Stimulated activated CD4-positive, alpha-beta T cell treated with anti-CD3 and anti-CD28 coated beads, Interleukin-15, amount 100 ng/mL, for 1 hour (primary cell): ENCODE measurements at regions not wholly inside any gene's neighbourhood (a gene's known extent, or its start where the extent isn't known, plus 50 kb on each side); places are given as distances from the start of the nearest gene placed in this dataset.

Source experiments
- DNase-seq, 2 donors: peaks; one replicate each; pipeline ENCODE4 v3.0.0-alpha.2; 2020; ENCODE audit warnings: low read depth in 1 of 2, low spot score in 1 of 2

DNA sequence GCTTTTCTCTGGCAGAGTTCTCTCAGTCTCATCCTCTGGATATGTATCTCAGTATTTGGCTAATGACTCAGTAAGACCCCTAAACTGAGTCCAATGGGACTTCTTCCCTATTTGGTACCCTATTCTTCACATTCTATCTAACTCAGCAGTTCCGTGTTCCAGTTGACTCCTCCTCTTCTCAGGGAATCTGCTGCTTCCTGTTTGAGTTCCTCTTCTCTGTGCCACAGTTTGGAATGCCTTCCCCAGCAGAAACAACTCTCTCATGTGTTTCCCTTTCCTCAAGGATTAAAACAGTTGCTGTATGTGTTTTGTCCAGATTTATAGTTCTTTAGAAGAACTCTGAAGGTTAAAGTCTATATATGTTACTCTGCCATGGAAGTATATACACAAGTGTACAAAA, 344.0 kb upstream of the RARB start:
- no peak for DNase-seq

DNA sequence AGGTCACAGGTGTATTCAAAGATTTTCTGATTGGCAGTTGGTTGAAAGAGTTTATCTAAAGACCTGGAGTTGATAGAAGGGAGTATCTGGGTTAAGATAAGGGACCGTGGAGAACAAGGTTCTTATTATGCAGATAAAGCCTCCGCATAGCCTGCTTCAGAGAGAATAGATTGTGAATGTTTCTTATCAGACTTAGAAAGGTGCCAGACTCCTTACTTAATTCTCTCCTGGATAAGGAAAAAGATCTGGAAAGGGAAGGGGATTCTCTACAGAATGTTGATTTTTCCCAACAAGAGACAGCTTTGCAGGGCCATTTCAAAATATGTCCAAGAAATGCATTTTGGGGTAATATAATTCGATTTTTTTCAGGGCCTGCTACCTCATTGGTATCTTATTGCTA, 341.3 kb upstream of the RARB start:
- DNase-seq, result no peak

DNA sequence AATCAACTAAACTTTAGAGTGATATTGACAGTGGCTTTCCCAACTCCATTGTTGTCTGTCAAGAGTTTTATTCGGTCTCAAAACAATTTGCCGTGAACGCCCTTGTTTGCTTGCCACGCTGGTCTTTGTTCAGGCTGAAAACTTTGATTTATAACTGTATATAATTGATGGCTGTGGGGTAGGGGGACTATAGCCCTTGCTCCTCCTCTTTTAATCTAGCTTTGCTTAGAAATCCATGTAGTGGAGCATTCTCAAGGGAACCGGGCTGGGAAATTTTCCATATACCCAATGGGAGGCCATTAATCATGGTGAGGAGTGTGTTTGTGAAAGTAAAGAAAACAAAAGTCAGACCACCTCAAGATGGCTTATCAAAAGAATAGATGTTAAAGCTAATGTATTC, 339.8 kb upstream of the RARB start:
- DNase-seq, result no peak

DNA sequence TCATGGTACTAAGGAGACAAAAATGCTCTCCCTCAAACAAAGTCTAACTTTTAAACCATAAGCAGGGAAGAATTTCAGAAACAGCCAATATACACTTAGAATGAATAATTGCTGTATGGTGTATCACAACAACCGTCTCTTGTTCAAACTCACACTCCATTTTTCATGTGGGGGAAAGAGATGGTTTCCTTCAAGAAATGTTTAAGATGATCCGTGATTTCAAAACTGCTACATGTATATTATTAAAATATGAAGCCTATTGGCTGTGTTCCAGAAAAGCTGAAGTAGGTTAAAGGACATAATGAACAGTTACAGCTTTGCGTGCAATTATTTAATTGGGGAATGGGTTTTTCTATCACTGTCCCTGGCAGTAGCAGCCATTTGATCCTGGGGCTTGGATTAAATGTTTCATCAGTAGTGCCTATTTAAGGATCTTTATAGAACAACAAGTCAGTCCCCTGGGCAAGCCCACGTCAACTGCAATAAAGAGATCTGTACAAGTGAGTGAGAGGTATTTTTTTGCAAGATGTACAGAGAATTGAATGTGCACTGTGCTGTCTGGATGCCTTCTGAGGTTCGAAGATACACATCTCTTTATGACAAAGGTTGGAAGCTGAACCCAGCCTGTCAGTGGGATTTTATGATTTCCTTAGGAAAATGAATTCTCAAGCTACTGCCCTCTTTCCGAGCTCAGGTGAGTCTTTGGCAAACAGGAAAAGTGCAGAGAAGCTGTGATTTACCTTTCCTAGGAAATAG, 337.2 kb upstream of the RARB start:
- no peak for DNase-seq

DNA sequence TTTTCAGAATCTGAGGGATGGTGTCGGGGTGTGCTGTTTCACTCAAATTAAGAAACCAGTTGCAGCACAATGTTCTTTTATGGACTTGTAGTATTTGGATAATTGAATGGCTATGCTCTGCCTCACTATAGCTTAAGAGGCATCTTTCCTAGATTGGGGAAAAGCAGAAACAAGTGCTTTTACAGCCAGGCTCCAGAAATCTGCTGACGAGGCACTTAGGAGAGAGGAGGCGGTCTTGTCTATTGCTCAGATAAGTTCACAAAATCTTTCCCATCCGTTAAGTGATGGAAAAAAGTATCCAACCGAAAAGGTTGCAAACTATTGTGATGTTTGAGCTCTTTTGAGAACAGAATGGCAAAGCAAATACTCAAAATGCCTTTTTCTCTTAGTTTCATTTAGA, 336.1 kb upstream of the RARB start:
- no peak for DNase-seq

DNA sequence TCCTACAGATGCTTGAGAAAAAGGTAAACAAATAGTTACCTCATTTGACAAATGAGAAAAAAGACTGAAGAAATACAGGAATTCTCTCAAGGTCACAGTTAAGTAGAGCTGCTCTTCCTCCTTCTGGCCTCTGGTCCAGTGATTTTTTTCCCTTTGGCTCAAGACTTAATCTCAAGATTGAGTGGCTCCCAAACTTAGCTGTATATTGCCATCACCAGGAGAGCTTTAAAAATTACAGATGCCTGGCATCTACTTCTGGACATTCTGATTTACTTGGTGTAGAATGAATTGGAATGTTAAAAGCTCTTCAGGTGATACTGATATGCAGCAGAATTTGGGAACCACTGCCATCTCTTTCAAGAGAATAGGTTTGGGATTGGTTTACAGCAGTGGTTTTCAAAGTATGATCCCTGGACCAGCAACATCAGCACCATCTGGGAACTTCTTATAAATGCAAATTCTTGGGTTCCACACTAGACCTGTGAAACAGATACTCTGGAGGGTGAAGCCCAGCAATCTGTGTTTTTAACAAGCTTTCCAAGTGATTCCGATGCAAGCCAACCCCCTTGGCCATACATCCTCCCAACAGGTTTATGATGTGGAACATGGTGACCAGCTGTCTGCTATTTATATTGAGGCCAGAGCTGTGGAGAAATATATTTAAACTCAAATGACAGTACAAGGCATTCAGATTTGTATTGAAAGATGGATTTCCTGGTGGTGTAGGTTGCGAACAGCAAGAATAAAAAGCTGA, 333.0 kb upstream of the RARB start:
- no peak for DNase-seq

DNA sequence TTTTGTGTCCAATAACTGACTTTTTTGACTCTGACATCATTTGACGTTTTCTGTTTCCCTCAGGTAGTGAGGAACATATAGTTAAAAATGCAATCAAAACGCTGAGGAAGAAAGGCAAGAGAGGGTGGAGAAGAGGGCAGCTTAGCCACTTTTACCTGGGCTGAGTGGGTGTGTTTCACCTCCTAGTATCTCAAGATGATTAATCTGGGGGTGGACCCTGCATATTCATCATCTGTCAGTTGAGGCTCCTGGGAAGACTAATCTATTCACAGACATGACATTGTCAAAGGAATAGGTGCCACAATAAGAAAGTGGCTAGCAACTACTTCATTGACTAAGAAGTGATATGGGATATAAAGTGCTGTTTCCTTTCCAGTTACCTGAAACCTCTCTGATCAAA, 331.5 kb upstream of the RARB start:
- DNase-seq, result no peak

DNA sequence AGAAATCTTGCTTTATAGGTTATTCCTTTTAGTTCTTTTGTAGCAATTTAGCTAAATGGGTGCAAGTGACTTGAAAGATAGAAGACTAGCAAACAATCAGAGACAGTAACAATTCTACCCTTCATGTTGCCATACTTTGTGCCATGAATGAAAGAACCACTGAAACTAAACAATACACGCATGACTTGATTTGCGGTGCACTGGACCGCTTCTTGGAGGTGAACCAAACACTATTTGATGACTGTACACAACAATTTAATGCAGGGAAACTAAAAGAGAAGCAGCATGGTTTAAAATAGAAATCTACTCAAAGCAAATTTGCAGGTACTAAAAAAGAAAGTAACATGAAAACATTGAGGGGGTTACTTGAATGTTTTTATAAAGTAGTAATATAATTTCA, 331.0 kb upstream of the RARB start:
- no peak for DNase-seq

DNA sequence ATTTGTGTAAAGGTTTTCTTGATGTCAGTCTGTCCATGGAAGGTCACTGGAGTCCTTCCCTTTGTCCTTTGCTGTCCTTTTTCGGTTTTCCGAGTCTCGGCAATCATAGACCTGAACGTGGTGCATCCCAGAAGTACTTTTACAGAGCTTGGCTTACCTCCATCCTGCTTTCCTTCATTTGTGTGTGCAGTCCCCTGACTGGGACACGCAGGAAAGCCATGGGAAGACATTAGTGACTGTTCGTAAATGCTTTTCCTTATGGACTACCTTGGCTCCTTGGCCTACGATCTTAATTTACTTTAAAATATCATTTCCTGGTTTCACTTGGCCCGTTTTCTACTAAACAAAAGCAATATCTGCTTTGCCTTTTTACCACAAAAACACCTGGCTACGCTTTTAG, 328.4 kb upstream of the RARB start:
- no peak for DNase-seq

DNA sequence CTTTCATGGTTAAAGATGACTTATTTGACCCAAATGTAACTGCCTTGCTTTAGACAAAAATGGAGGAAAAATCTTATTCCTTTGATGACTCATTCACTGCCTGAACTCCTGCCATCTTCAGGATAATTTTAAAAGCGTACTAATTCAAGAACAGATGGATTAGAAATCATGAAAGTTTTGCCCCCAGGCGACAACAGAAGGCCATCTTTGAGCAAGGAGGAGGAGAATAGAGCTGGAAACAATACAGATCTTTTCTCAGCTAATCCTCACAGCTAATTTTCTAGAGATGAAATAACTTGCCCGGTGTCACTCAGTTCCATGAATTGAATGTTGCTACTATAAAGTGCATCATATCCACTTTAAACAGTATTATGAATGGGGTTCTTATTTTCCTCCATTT, 324.7 kb upstream of the RARB start:
- no peak for DNase-seq

DNA sequence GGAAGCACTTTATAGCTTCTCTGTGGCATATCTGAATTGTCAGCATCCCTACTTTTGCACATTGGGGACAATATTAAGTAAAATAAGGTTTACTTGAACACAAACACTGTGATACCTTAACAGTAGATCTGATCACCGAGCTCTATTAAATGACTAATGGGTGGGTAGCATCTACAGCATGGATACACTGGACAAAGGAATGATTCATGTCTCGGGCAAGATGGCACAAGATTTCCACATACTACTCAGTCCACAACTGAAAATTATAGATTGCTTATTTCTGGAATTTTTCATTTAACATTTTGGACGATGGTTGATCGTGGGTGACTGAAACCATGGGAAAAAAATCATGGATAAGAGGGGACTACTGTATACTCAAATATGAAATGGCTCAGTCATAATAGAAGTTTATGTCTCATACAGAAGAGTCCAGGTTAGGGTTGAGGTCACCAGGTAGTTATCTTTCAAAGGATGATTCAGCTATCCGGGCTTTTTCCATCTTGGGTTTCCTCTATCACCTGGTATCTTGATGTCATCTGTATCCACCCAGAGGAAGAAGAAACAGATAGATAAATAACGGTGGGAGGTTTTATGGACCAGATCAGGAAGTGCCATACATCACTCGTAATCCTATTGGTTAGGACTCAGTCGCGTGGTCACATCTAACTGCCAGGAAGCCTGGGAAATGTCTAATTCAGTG, 320.0 kb upstream of the RARB start:
- no peak for DNase-seq

DNA sequence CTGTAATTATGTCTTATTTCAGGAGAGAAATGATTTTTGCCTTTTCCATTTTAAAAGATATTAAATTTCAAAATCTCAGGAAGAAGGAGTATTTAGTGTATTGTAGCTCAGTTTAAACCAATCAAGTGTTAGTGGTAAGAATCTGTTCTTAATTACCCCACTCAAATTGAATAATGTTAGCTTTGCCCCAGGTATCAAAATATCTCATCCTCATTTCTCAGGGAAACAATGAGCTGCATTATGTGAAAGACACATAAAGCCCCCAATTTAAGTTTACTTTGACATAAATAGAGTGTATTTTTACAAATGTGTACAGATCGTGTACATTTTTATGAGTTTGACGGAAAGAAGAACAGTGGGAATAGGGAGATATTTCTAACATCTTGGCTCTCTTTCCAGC, 317.4 kb upstream of the RARB start:
- no peak for DNase-seq

DNA sequence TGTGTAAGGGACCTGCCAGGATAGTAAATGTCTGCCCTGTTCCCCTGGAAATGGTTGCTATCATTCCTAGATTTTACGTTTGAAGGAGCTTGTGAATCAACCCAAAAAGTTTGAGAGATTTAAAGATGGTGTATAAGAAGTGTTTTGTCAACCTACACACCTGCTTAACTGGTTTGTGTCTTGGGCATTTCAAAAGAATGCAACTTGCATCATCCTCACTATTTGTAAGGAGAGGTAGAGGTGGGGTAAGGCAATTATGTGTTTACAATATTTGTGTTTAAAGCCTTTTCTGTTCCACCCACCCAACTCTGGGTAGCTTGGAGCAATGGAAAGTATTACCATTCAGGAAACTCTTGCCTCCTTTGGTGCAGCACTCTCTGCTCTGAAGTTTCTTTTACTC, 314.2 kb upstream of the RARB start:
- no peak for DNase-seq

DNA sequence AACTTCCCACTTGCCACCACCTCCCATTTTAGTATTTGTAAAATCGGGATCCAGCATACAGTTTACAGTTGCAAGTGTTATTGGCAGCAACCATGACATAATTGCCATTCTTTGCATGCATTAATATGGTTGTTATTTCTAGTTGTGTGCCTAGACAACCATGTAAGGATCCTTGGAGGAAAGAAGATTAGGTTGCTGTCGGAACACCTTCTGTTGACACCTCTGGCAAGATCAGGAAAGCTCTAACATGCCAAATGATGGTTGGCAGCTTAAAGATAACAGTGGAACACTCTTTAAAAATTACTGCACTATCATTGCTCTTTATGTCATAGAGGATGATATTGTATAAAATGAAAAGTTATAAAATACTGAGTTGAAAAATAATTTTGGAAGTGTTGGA, 313.5 kb upstream of the RARB start:
- DNase-seq, result no peak

DNA sequence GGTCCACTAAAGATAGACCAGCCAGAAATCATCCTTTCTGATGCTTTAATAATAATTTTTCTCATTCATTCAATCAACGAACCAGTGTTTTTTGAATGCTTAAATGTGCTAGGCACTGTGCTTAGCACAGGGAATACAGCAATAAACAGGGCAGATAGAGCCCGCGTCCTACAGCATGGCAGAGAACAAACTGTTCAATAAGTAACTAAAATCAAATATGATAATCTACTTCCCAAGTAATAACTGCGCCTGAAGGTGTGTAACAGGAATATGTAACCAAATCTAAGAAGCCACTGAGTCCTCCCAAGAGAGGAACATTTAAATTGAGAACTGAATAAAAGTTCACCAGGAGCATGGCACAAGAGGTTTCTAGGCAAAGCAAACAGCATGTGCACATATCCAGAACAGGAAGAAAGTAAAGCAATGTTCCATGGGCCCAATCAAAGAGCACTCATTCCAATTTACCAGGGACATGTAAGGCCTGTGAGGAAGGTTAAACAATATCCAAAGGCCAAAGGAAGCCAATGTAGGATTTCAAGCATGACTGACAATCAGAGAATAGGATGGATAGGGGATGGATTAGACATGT, 311.0 kb upstream of the RARB start:
- DNase-seq, result no peak

DNA sequence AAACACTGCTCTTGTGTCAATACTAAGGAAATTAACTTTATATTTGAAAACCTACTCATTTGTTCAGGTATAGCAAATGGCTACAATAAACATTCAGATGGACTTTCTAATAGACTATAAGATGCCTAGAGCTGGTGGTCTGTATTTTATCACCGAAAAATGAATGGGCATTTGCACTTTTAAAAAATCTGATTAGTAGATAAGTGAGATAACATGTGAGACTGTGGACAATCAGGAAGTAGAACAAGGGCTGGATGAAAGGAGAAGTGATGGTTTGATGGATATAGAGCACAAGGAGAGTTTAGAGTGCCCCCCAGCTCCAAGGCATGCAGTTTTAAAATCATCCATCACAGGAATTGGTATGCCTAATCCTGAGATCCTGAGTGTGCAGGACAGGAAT, 308.4 kb upstream of the RARB start:
- DNase-seq, result no peak

DNA sequence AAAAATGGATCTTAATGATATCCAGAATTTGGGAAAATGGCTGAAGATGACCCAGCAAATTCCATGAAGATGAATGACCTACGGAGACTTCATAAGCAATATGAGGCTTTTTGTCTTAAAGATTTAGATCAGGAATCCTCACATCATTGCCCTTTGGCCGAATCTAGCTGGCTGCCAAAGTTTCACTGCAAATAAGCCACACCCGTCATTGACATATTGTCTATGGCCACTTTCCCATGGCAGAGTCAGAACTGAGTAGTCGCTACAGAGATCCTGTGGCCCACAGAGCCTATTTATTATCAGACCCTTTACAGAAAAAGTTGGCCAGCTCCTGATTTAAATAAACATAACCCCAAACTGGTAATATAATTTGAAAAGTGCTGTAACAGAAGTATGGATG, 307.4 kb upstream of the RARB start:
- DNase-seq, result no peak

DNA sequence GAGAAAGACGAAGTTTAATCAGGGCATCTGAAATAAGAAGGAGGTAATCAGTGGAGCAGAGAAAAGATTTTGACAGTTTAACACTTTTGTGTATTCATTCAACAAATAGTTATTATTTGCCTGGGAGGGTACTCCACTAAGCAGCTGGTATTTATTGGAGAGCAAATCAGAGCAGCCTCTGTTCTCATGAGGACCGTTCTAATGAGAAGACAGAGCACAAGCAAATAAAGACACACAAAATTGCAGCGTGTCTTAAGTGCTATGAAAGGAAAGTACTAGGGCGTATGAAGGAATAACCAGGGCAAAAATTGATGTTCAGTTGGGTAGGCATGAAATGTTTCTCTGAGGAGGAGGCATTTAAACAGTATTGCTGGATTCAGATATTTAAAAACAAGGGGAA, 302.9 kb upstream of the RARB start:
- no peak for DNase-seq

DNA sequence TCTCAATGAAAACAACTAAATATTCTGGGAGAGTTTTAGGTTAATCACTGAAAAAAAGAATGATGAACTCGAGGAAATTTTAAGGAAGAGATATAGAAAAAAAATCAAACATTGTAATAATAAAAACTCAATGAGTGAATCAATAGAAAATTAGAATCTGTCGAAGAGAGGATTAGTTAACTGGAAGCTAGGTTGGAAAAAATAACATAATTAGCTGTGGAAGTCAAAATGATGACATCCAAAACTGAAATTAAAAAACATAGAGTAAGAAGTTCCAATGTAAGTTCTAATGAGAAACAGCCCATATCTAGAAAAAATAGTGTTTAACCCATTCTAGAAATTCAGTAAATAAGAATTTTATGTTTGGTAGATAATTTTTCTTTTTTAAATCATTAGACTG, 299.3 kb upstream of the RARB start:
- no peak for DNase-seq

DNA sequence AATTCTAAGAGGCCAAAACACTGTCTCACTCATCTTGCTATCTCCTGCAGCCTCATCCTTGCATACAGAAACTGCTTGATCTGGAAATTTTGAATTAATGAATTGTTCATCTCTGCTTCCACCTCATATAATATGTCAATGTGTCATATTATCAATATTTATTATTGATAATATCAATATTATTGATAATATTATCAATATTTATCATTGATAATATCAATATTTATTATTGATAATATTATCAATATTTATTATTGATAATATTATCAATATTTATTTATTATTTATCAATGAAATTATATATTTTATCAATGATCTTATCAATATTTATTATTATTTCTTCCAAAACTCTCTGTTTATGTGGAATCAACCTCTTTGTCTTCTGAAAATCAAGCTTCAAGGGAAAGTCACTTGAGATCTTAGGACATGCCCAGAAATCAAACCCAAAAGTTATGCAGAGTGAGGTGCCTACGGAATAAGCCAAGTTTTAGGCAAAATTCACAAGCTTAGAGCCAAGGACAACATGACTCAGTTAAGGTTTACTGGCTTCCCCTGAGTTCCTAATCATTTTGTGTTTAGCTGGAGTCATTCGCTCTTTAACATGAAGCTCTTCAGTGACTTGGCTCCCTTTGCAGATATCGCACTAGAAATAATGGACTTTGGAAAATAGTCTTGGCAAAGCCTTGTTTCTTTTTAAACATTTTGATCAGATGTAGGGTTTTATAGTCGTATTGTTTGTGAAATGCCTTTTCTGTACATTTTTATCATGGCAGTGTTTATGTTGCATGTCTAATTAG, 297.1 kb upstream of the RARB start:
- no peak for DNase-seq

DNA sequence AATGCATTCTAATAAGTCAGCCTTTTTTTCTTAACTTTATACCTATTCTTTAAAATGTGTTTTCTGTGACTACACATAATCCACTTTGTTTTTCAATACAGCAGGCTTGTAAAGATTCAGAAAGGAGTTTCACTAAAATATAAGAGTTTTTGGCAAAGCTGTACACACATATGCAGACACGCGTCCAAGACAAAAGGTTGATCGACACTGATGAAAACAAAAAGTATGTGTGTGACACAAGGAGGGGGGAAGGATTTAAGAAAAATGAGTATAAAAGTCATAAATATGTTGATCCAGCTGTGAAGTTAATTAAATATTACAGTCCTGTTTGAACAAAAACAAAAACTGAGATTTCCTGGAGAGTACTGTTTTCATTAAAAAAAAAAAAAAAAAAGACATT, 294.5 kb upstream of the RARB start:
- no peak for DNase-seq
